Ovary (tissue), 7 donors: ENCODE measurements at regions not wholly inside any gene's neighbourhood (a gene's known extent, or its start where the extent isn't known, plus 50 kb on each side); places are given as distances from the start of the nearest gene placed in this dataset.

Experiments used
- DNase-seq, 5 donors: peaks; one replicate each; pipeline ENCODE4 v3.0.0-alpha.2; 2019 to 2020
- H3K27ac ChIP-seq, 2 donors: fragments of 200-600 bp; one replicate each; pipeline versions ENCODE4 v1.5.1 to v1.8.0; 2019 to 2022
- H3K27me3 ChIP-seq: fragments of 200-600 bp; one replicate; pipeline ENCODE4 v1.8.0; 2022
- H3K36me3 ChIP-seq: fragments of 200-600 bp; sonication (generic); one replicate; pipeline ENCODE4 v1.5.1; 2019
- H3K4me1 ChIP-seq: one replicate; pipeline ENCODE4 v1.8.1; 2013; ENCODE audit warnings: mild to moderate bottlenecking, moderate library complexity; ENCODE audit not compliant: insufficient read depth
- H3K4me3 ChIP-seq: fragments of 200-600 bp; sonication (generic); one replicate; pipeline ENCODE4 v1.5.1; 2017
- H3K9me3 ChIP-seq, 2 donors: fragments of 200-600 bp in 1 of 2; sonication (generic) in 1 of 2; one replicate each; pipeline versions ENCODE4 v1.5.1 to v1.8.1; 2013 to 2019; ENCODE audit warnings: mild to moderate bottlenecking in 1 of 2, moderate library complexity in 1 of 2
- EP300 ChIP-seq: sonication (generic); formaldehyde crosslinking; IDR thresholded peaks from one replicate; pipeline ENCODE4 v1.6.1; 2017; ENCODE audit warnings: antibody characterized with exemption
- POLR2A ChIP-seq: fragments of 450-650 bp; IDR thresholded peaks from one replicate; pipeline ENCODE4 v1.6.1; 2017; ENCODE audit warnings: antibody characterized with exemption, mild to moderate bottlenecking, moderate library complexity
- WGBS, 3 donors: extraction: QIAGEN DNeasy Blood & Tissue Kit in 1 of 3; methylation state at CpG; one replicate each; pipeline versions ENCODE4 v1.1.5 to v1.1.7; 2013 to 2017; 5-methylcytosine and 5-hydroxymethylcytosine counted together
- intact Hi-C, 4 donors: fragments of 100-400 bp; cut with DNase I; formaldehyde crosslinking; loops; one replicate each; pipeline versions ENCODE4 v1.11.0 to v1.15.1; 2022 to 2023
- TF ChIP-seq, protein P1 (sequence below), 3 donors: fragments of 450-650 bp in 2 of 3; fragments of 200-600 bp in 1 of 3; IDR thresholded peaks; one replicate each; pipeline versions ENCODE4 v1.5.1 to v1.8.0; 2016 to 2022; ENCODE audit warnings: antibody characterized with exemption in 3 of 3, mild to moderate bottlenecking in 1 of 3
- donor health status: DM: no; HTN: no; CAD: no; lungs with moderate emphysema.
- donor health status: DM: no; HTN: no; CAD: no.
- donor health status: Bipolar disorder and iron deficiency.
- donor health status: DM: no; HTN: no; CAD: no.
- donor health status: DM: yes; HTN: yes; CAD: no.

DNA sequence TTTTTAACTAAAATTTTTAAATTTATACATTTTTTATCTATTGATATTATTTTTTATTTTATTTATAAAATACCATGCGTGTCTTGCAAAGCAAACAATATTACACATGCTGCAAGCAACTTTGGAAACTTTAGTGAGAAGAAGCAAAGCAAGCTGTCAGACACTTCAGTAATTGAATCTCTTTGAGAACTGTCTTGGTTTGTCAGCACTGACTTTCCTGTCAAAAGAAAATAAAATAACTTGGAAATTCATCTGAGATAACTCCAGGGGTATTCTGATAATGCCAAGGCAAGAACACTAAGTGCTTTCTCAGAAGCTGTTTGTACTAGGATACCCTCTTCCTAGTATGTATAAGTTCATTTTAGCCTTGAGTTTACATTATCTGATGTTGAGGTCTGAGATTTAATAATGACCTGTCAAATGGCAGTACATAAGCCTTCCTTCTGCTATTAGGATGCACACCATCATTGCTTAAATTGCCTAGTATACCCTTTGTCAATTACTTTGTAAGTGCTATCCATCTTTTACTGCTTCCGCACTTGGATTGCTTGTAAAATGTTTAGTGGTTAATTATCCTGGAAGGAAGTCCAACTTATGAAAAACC, 624.2 kb upstream of the AGA start:
- 54 to 70% (median 60%) methylated on average over 2 of the region's 2 CpGs for WGBS, 3 donors
- TF ChIP-seq POLR2A: no peak
- no peak for TF ChIP-seq EP300
- TF ChIP-seq, protein P1, sequence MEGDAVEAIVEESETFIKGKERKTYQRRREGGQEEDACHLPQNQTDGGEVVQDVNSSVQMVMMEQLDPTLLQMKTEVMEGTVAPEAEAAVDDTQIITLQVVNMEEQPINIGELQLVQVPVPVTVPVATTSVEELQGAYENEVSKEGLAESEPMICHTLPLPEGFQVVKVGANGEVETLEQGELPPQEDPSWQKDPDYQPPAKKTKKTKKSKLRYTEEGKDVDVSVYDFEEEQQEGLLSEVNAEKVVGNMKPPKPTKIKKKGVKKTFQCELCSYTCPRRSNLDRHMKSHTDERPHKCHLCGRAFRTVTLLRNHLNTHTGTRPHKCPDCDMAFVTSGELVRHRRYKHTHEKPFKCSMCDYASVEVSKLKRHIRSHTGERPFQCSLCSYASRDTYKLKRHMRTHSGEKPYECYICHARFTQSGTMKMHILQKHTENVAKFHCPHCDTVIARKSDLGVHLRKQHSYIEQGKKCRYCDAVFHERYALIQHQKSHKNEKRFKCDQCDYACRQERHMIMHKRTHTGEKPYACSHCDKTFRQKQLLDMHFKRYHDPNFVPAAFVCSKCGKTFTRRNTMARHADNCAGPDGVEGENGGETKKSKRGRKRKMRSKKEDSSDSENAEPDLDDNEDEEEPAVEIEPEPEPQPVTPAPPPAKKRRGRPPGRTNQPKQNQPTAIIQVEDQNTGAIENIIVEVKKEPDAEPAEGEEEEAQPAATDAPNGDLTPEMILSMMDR (IDR thresholded peaks at IDR 0.05): no peak
- DNase-seq: no peak

DNA sequence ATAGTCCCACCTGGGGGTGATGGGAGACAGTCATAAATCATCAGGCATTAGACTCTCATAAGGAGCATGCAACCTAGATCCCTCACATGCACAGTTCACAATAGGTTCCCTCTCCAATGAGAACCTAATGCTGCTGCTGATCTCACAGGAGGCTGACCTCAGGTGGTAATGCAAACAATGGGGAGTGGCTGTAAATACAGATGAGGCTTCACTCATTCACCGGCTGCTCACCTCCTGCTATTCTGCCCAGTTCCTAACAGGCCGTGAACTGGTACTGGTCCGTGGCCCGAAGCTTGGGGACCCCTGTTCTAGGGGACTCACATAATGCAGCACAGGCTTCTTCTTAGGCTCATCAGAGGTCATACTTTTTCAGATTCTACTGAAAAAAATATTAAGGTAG, 625.9 kb upstream of the AGA start:
- no peaks in the 10 kb centered on the region for H3K36me3 ChIP-seq
- H3K27me3 ChIP-seq: no peaks in the 10 kb centered on the region
- no peak overlapping the region for H3K27ac ChIP-seq
- 90 to 96% (median 93%) methylated on average over 4 of the region's 4 CpGs for WGBS, 3 donors
- H3K9me3 ChIP-seq: no peaks in the 10 kb centered on the region
- no peak for TF ChIP-seq POLR2A
- H3K4me1 ChIP-seq: no peaks in the 10 kb centered on the region
- intact Hi-C loops: no loop called here
- DNase-seq: no peak
- no peak overlapping the region for H3K4me3 ChIP-seq

More for the DNA sequence above, 624.2 kb upstream of the AGA start:
- H3K4me3 ChIP-seq: no peak overlapping the region
- H3K9me3 ChIP-seq: no peaks in the 10 kb centered on the region
- H3K4me1 ChIP-seq: no peaks in the 10 kb centered on the region
- intact Hi-C loops: no loop called here
- H3K27ac ChIP-seq: no peak overlapping the region
- H3K36me3 ChIP-seq: no peaks in the 10 kb centered on the region
- no peaks in the 10 kb centered on the region for H3K27me3 ChIP-seq

DNA sequence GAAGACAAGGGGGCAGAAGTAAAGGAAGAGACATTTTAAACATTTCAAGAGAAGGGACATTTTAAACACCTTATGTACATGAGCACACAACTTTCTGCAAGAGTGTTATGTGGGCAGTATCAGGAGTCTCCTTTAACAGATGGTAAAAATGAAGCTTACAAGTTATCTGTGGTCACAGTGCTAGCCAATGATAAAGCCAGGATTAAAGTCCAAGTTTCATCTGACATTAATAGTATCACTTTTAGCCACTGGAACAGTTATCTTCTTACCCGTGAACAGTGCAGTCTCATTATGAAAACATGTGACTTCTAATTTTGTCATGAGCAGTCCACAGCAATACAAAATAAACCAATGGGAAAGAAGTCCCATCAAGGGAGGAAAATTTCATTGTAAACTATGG, 627.9 kb upstream of the AGA start:
- Histone ChIP-seq H3K4me1 (no peaks in the 10 kb centered on the region), H3K36me3 (no peaks in the 10 kb centered on the region), H3K9me3 (no peaks in the 10 kb centered on the region), H3K27ac (no peak overlapping the region), H3K27me3 (no peaks in the 10 kb centered on the region), H3K4me3 (no peak overlapping the region)
- no peak for DNase-seq
- 51 to 64% (median 55%) methylated on average over 1 of the region's 1 CpG for WGBS, 3 donors
- intact Hi-C loops: no loop called here
- TF ChIP-seq, protein P1 (IDR thresholded peaks at IDR 0.05): no peak
- TF ChIP-seq POLR2A (no peak), EP300 (no peak)

DNA sequence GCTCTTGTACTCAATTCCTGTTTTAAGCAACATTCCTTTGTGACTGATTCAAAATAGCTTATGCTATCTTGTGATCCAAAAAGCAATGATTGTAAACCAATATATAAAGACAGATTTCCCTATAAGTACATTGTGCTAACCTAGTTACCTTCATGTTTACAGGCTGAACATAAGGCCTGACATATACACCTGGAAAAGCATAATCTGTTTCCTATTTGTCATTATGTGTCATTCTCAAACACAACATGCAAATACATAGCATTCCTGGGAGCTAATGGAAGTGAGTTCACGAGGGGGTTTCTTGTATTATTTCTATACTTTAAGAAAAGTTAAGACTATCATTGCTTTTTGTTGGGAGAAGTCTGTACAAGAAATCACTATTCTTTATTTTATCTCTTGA, 638.1 kb upstream of the AGA start:
- WGBS, 3 donors: 76 to 79% (median 77%) methylated on average over 1 of the region's 1 CpG
- no peaks in the 10 kb centered on the region for H3K9me3 ChIP-seq
- H3K4me3 ChIP-seq: no peak overlapping the region
- H3K4me1 ChIP-seq: no peaks in the 10 kb centered on the region
- TF ChIP-seq, protein P1 (IDR thresholded peaks at IDR 0.05): no peak
- TF ChIP-seq EP300: no peak
- TF ChIP-seq POLR2A: no peak
- H3K27me3 ChIP-seq: no peaks in the 10 kb centered on the region
- no peak for DNase-seq
- no peak overlapping the region for H3K27ac ChIP-seq
- intact Hi-C loops: no loop called here
- no peaks in the 10 kb centered on the region for H3K36me3 ChIP-seq

DNA sequence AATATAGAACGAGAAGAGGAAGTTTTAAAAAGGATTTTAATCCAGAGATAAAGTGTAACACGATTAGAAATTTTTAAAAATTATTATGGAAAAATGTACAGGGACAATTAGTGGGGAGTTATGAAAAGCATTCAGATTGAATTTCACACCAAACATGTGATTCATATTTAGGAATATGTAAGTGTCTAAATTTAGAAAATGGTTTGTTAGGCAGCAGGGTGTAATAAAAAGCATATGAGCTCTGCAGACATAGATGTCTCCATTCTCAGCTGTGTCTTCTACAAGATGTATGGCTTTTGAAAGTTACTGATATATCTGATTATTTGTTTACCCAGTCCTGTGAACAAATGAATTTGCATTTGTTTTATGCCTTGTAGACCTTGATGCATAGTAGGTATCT, 638.9 kb upstream of the AGA start:
- H3K36me3 ChIP-seq: no peaks in the 10 kb centered on the region
- intact Hi-C loops: no loop called here
- no peak for DNase-seq
- 39 to 65% (median 47%) methylated on average over 2 of the region's 2 CpGs for WGBS, 3 donors
- no peaks in the 10 kb centered on the region for H3K27me3 ChIP-seq
- TF ChIP-seq POLR2A (no peak), EP300 (no peak)
- TF ChIP-seq, protein P1 (IDR thresholded peaks at IDR 0.05): no peak
- no peak overlapping the region for H3K4me3 ChIP-seq
- no peak overlapping the region for H3K27ac ChIP-seq
- H3K9me3 ChIP-seq: no peaks in the 10 kb centered on the region
- no peaks in the 10 kb centered on the region for H3K4me1 ChIP-seq
